Fibroblast of peridontal ligament (primary cell): ENCODE measurements at regions not wholly inside any gene's neighbourhood (a gene's known extent, or its start where the extent isn't known, plus 50 kb on each side); places are given as distances from the start of the nearest gene placed in this dataset.
"Not testable (repeated sequence)": the region's sequence is repeated elsewhere in the genome, so short reads cannot be mapped to it uniquely, and the experiment has no call there.

Source experiments
- DNase-seq: peaks from one replicate; pipeline ENCODE4 v3.0.0-alpha.2; 2010; ENCODE audit errors: extremely low read depth

GRCh38 chr6:81969011-81969410 is 216.5 kb upstream of the TENT5A start:
- DNase-seq = no peak

- no peak for DNase-seq
These were observed 214.5 kb upstream of the TENT5A start for GRCh38 chr6:81966968-81967367.

GRCh38 chr6:81962198-81962597 is 209.7 kb upstream of the TENT5A start:
- DNase-seq = no peak

- peak; percentile 64 for DNase-seq
These were observed 198.4 kb upstream of the TENT5A start for GRCh38 chr6:81950877-81951276.

GRCh38 chr6:81948861-81949260 is 196.4 kb upstream of the TENT5A start:
- no peak for DNase-seq

GRCh38 chr6:81948196-81948595 is 195.7 kb upstream of the TENT5A start:
- not testable (repeated sequence) for DNase-seq

- DNase-seq = no peak
These were observed 192.2 kb upstream of the TENT5A start for GRCh38 chr6:81944661-81945060.

- DNase-seq = not testable (repeated sequence)
These were observed 190.4 kb upstream of the TENT5A start for GRCh38 chr6:81942842-81943241.

- no peak for DNase-seq
These were observed 189.5 kb upstream of the TENT5A start for GRCh38 chr6:81942067-81942370.

- no peak for DNase-seq
These were observed 188.0 kb upstream of the TENT5A start for GRCh38 chr6:81940451-81940985.

GRCh38 chr6:81939766-81940165 is 187.3 kb upstream of the TENT5A start:
- peak; percentile 23 for DNase-seq

GRCh38 chr6:81938991-81939732 is 186.7 kb upstream of the TENT5A start:
- peak; percentile 85 for DNase-seq

GRCh38 chr6:81938014-81938856 is 185.8 kb upstream of the TENT5A start:
- DNase-seq = peak; percentile 93

- peak; percentile 85 for DNase-seq
These were observed 184.9 kb upstream of the TENT5A start for GRCh38 chr6:81937296-81937937.

- peak; percentile 83 for DNase-seq
These were observed 182.5 kb upstream of the TENT5A start for GRCh38 chr6:81934936-81935335.

GRCh38 chr6:81933608-81934051 is 181.1 kb upstream of the TENT5A start:
- no peak for DNase-seq

- DNase-seq = no peak
These were observed 180.6 kb upstream of the TENT5A start for GRCh38 chr6:81933089-81933488.

- not testable (repeated sequence) for DNase-seq
These were observed 180.0 kb upstream of the TENT5A start for GRCh38 chr6:81932448-81932847.

GRCh38 chr6:81929828-81930227 is 177.3 kb upstream of the TENT5A start:
- DNase-seq = peak; percentile 61

GRCh38 chr6:81925201-81925600 is 172.7 kb upstream of the TENT5A start:
- no peak for DNase-seq

- peak; percentile 31 for DNase-seq
These were observed 157.8 kb upstream of the TENT5A start for GRCh38 chr6:81909981-81910900.
